Caco-2 (cell line): ENCODE measurements at regions not wholly inside any gene's neighbourhood (a gene's known extent, or its start where the extent isn't known, plus 50 kb on each side); places are given as distances from the start of the nearest gene placed in this dataset.

ENCODE experiments used
- BruUV-seq: library from RNA; stranded (reverse); fragments of 400-500 nt; replicated peaks from 2 replicates; lab custom pipeline; 2021; lab: Mats Ljungman, UMichigan
- CTCF ChIA-PET: fragments of 300-600 bp; sonication (Branson Sonifier 250); formaldehyde crosslinking; loops from one replicate; lab custom pipeline; 2022; ENCODE audit warnings: antibody characterized with exemption; lab: Charles Lee
- POLR2A ChIA-PET: fragments of 300-600 bp; sonication (Branson Sonifier 250); formaldehyde crosslinking; loops from one replicate; lab custom pipeline; 2022; ENCODE audit warnings: antibody characterized with exemption; lab: Charles Lee
- DNase-seq, 2 experiments: peaks; one replicate each; pipeline versions ENCODE4 v3.0.0 to v3.0.0-alpha.2; 2020 to 2022
- H3K27me3 ChIP-seq: replicated peaks from 2 replicates; pipeline ENCODE4 v1.6.0; 2011; ENCODE audit warnings: low read length; ENCODE audit not compliant: control insufficient read depth, insufficient read depth
- H3K36me3 ChIP-seq: 2 replicates; pipeline ENCODE4 v1.5.1; 2011; ENCODE audit warnings: low read length; ENCODE audit not compliant: control insufficient read depth, insufficient read depth
- H3K4me1 ChIP-seq: fragments of 250-450 bp; sonication (Bioruptor Pico); 2 replicates; pipeline ENCODE4 v1.5.1; 2020; ENCODE audit warnings: mild to moderate bottlenecking
- H3K4me3 ChIP-seq: 2 replicates; pipeline ENCODE4 v1.5.1; 2011; ENCODE audit warnings: low read depth, mild to moderate bottlenecking, control low read depth, low read length
- H3K9me3 ChIP-seq: fragments of 250-450 bp; sonication (Bioruptor Pico); 2 replicates; pipeline ENCODE4 v1.5.1; 2020; ENCODE audit warnings: mild to moderate bottlenecking, moderate library complexity
- H3K27ac Mint-ChIP-seq: one replicate; pipeline ENCODE4 v1.8.0; 2022; ENCODE audit warnings: mixed read lengths; ENCODE audit not compliant: unreplicated experiment
- H3K27me3 Mint-ChIP-seq: one replicate; pipeline ENCODE4 v1.8.0; 2022; ENCODE audit warnings: mixed read lengths; ENCODE audit not compliant: insufficient read depth, unreplicated experiment
- H3K36me3 Mint-ChIP-seq: one replicate; pipeline ENCODE4 v1.8.0; 2022; ENCODE audit warnings: mild to moderate bottlenecking, mixed read lengths; ENCODE audit not compliant: insufficient read depth, unreplicated experiment
- H3K4me1 Mint-ChIP-seq: one replicate; pipeline ENCODE4 v1.8.0; 2022; ENCODE audit warnings: low read depth, mixed read lengths; ENCODE audit not compliant: unreplicated experiment
- H3K4me3 Mint-ChIP-seq: one replicate; pipeline ENCODE4 v1.8.0; 2022; ENCODE audit warnings: mild to moderate bottlenecking, moderate library complexity, mixed read lengths; ENCODE audit not compliant: unreplicated experiment
- H3K9me3 Mint-ChIP-seq: one replicate; pipeline ENCODE4 v1.8.0; 2022; ENCODE audit warnings: mixed read lengths; ENCODE audit not compliant: unreplicated experiment
- intact Hi-C: fragments of 100-400 bp; cut with micrococcal nuclease; formaldehyde crosslinking; loops from one replicate; pipeline ENCODE4 v1.10.0; 2022; ENCODE audit not compliant: unreplicated experiment
- TF ChIP-seq, protein P1 (sequence below), 2 experiments: fragments of 200-600 bp in 1 of 2; IDR thresholded peaks; 1 replicate in 1 of 2; 2 replicates in 1 of 2; pipeline versions ENCODE4 v1.5.1 to v1.8.0; 2011 to 2022; ENCODE audit warnings: antibody characterized with exemption in 1 of 2, control low read depth in 1 of 2, inconsistent platforms in 1 of 2, low read depth in 1 of 2, low read length in 1 of 2, mild to moderate bottlenecking in 1 of 2, moderate library complexity in 1 of 2; ENCODE audit not compliant: insufficient read depth in 1 of 2, severe bottlenecking in 1 of 2, unreplicated experiment in 1 of 2

- Mint-ChIP-seq H3K27ac (no peak overlapping the region), H3K27me3 (no peaks in the 10 kb centered on the region), H3K9me3 (peaks cover 14% of the 10 kb centered on the region), H3K36me3 (no peaks in the 10 kb centered on the region), H3K4me3 (no peak overlapping the region), H3K4me1 (peaks cover 14% of the 10 kb centered on the region)
- no peaks in the 10 kb centered on the region for H3K27me3 ChIP-seq
- no TSS peak for BruUV-seq
- no peak overlapping the region for H3K4me3 ChIP-seq
- POLR2A ChIA-PET, result no interaction called here
- CTCF ChIA-PET, result interaction anchor here (0.7 kb wide), 1 partner anchor 195 kb away, joined by 4 read pairs; no protein-coding TSS in a partner anchor
- TF ChIP-seq, protein P1, sequence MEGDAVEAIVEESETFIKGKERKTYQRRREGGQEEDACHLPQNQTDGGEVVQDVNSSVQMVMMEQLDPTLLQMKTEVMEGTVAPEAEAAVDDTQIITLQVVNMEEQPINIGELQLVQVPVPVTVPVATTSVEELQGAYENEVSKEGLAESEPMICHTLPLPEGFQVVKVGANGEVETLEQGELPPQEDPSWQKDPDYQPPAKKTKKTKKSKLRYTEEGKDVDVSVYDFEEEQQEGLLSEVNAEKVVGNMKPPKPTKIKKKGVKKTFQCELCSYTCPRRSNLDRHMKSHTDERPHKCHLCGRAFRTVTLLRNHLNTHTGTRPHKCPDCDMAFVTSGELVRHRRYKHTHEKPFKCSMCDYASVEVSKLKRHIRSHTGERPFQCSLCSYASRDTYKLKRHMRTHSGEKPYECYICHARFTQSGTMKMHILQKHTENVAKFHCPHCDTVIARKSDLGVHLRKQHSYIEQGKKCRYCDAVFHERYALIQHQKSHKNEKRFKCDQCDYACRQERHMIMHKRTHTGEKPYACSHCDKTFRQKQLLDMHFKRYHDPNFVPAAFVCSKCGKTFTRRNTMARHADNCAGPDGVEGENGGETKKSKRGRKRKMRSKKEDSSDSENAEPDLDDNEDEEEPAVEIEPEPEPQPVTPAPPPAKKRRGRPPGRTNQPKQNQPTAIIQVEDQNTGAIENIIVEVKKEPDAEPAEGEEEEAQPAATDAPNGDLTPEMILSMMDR (IDR thresholded peaks at IDR 0.05; ENCODE audit: insufficient read depth in 1 of 2, low read depth in 1 of 2, low read length in 1 of 2, severe bottlenecking in 1 of 2, unreplicated experiment in 1 of 2), result no peak
- no peak for DNase-seq
- no peaks in the 10 kb centered on the region for H3K9me3 ChIP-seq
- no peaks in the 10 kb centered on the region for H3K36me3 ChIP-seq
- H3K4me1 ChIP-seq, result peaks cover 21% of the 10 kb centered on the region
- intact Hi-C loops, result no loop called here
Measured at GRCh38 chr11:10627816-10628215, 59.4 kb upstream of the LYVE1 start.

- Histone ChIP-seq H3K9me3 (no peaks in the 10 kb centered on the region), H3K4me1 (peaks cover 18% of the 10 kb centered on the region), H3K27me3 (no peaks in the 10 kb centered on the region), H3K36me3 (no peaks in the 10 kb centered on the region), H3K4me3 (no peak overlapping the region)
- Mint-ChIP-seq H3K4me3 (no peak overlapping the region), H3K36me3 (no peaks in the 10 kb centered on the region), H3K9me3 (peaks cover 14% of the 10 kb centered on the region), H3K27ac (no peak overlapping the region), H3K4me1 (peaks cover 14% of the 10 kb centered on the region), H3K27me3 (no peaks in the 10 kb centered on the region)
- ChIA-PET POLR2A (no interaction called here), CTCF (interaction anchor here (0.7 kb wide), 1 partner anchor 195 kb away, joined by 4 read pairs; no protein-coding TSS in a partner anchor)
- BruUV-seq, result no TSS peak
- TF ChIP-seq, protein P1 (IDR thresholded peaks at IDR 0.05; ENCODE audit: insufficient read depth in 1 of 2, low read depth in 1 of 2, low read length in 1 of 2, severe bottlenecking in 1 of 2, unreplicated experiment in 1 of 2), result no peak
- intact Hi-C loops, result no loop called here
- no peak for DNase-seq
Measured at GRCh38 chr11:10627291-10627690, 58.8 kb upstream of the LYVE1 start.

DNA sequence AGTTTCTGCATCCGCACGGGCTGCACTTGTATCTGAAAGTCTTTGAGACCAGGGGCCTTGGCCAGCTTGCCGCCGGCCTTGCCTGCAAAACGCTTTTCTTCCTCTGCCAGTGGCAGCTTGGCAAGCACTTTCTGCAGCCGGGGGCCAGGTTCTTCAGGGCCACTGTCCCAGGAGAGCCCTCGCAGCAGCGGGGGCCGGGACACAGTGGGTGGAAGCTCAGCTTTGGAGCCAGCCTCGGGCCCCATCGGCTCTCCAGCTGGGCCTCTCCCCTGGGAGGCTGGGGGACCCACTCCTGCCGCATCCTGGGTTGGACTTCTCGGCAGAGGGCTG is 57.5 kb upstream of the LYVE1 start:
- intact Hi-C loops, result loop anchor here (2.0 kb wide), 1 partner anchor 219 kb away; no protein-coding TSS in a partner anchor
- no TSS peak for BruUV-seq
- Histone ChIP-seq H3K27me3 (no peaks in the 10 kb centered on the region), H3K9me3 (no peaks in the 10 kb centered on the region), H3K36me3 (no peaks in the 10 kb centered on the region), H3K4me3 (no peak overlapping the region), H3K4me1 (peaks cover 14% of the 10 kb centered on the region)
- no peak for DNase-seq
- H3K4me3 Mint-ChIP-seq, result no peak overlapping the region
- peaks cover 4% of the 10 kb centered on the region for H3K4me1 Mint-ChIP-seq
- ChIA-PET POLR2A (no interaction called here), CTCF (interaction anchor here (1.5 to 3.3 kb wide), 2 partner anchors 85 to 109 kb away, joined by 3 to 16 read pairs; partner anchors contain the start of gene RNF141)
- TF ChIP-seq, protein P1 (IDR thresholded peaks at IDR 0.05; ENCODE audit: insufficient read depth in 1 of 2, low read depth in 1 of 2, low read length in 1 of 2, severe bottlenecking in 1 of 2, unreplicated experiment in 1 of 2), result no peak
- H3K27me3 Mint-ChIP-seq, result no peaks in the 10 kb centered on the region
- H3K9me3 Mint-ChIP-seq, result peaks cover 10% of the 10 kb centered on the region
- no peak overlapping the region for H3K27ac Mint-ChIP-seq
- H3K36me3 Mint-ChIP-seq, result no peaks in the 10 kb centered on the region
